Fibroblast of villous mesenchyme (primary cell): ENCODE measurements at regions not wholly inside any gene's neighbourhood (a gene's known extent, or its start where the extent isn't known, plus 50 kb on each side); places are given as distances from the start of the nearest gene placed in this dataset.
"Not testable (repeated sequence)": the region's sequence is repeated elsewhere in the genome, so short reads cannot be mapped to it uniquely, and the experiment has no call there.

Experiments used
- DNase-seq: peaks from one replicate; pipeline ENCODE4 v3.0.0-alpha.2; 2010; ENCODE audit warnings: low read depth
- H3K4me3 ChIP-seq: 2 replicates; pipeline ENCODE4 v1.5.1; 2011; ENCODE audit warnings: low read depth, mild to moderate bottlenecking, low read length
- TF ChIP-seq, protein P1 (sequence below): IDR thresholded peaks from 2 replicates; pipeline ENCODE4 v1.5.1; 2012; ENCODE audit warnings: low read depth, mild to moderate bottlenecking, low read length; ENCODE audit not compliant: insufficient read depth

- TF ChIP-seq, protein P1, sequence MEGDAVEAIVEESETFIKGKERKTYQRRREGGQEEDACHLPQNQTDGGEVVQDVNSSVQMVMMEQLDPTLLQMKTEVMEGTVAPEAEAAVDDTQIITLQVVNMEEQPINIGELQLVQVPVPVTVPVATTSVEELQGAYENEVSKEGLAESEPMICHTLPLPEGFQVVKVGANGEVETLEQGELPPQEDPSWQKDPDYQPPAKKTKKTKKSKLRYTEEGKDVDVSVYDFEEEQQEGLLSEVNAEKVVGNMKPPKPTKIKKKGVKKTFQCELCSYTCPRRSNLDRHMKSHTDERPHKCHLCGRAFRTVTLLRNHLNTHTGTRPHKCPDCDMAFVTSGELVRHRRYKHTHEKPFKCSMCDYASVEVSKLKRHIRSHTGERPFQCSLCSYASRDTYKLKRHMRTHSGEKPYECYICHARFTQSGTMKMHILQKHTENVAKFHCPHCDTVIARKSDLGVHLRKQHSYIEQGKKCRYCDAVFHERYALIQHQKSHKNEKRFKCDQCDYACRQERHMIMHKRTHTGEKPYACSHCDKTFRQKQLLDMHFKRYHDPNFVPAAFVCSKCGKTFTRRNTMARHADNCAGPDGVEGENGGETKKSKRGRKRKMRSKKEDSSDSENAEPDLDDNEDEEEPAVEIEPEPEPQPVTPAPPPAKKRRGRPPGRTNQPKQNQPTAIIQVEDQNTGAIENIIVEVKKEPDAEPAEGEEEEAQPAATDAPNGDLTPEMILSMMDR: no peak
- no peak overlapping the region for H3K4me3 ChIP-seq
- no peak for DNase-seq
Measured at GRCh38 chr9:27802418-27802817, 229.1 kb upstream of the C9orf72 start.

DNA sequence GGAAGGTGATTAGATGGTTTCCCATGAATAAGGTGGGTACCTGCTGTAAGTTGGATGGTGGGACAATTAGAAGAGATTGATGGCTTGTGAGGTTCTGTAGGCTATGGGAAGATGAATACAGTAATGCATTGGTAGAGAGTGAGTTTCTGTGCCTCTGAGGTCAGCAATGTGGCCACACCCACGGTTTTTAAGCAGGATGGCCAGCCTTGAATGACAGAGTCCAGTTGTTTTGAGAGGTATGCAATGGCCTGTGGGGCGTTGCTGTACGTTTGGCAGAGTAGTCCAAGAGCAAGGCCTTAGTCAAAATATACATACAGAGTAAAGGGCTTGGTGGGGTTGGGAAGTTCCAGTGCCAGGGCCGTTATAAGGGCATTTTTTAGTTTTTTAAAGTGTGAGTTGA lies 235.6 kb upstream of the C9orf72 start:
- TF ChIP-seq, protein P1: no peak
- DNase-seq: no peak
- H3K4me3 ChIP-seq: no peak overlapping the region

DNA sequence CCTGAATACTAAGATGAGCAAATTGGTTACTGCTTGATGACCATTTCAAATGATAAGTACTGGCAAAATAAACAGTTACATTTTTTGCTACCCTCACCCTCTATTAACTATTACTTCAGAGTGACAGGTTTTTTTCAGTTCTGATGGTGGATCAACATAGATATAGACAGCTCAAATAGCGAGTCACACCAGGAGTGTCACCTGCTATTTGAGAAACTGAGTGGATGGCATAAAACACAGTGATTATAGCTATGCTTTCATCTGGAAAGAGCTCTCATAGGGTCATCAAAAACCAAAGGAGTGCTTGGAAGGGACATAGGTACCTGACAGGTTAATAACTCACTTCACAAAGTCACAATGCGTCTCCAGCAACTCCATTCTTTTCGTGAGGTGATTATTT lies 244.5 kb upstream of the C9orf72 start:
- DNase-seq: no peak
- TF ChIP-seq, protein P1: no peak
- no peak overlapping the region for H3K4me3 ChIP-seq

DNA sequence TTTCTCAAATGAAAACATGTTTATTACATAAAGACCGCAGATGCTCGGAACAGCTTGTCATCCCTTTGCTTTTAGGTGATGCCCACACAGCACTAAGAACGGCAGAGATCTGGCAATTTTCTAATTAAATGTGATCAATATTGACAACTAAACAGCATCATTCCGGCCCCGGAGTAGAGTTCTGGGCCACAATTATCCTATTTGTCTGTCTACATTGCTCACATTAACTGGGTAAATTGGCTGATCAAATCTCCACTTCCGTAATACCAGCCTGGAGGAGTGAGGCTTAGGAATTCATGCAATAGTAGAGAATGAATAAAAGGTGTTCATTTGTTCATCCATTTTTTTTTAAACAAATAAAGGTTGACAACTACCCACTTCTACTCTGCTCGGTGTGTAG lies 245.1 kb upstream of the C9orf72 start:
- no peak overlapping the region for H3K4me3 ChIP-seq
- TF ChIP-seq, protein P1: no peak
- no peak for DNase-seq

GRCh38 chr9:27828908-27829307 lies 255.6 kb upstream of the C9orf72 start:
- no peak overlapping the region for H3K4me3 ChIP-seq
- DNase-seq: no peak
- TF ChIP-seq, protein P1: no peak

GRCh38 chr9:27829621-27830020 lies 256.3 kb upstream of the C9orf72 start:
- no peak for DNase-seq
- H3K4me3 ChIP-seq: no peak overlapping the region
- TF ChIP-seq, protein P1: no peak

- H3K4me3 ChIP-seq, DNase-seq: not testable (repeated sequence)
Measured at GRCh38 chr9:27832108-27832507, 258.8 kb upstream of the C9orf72 start.

GRCh38 chr9:27835286-27835685 lies 262.0 kb upstream of the C9orf72 start:
- H3K4me3 ChIP-seq: no peak overlapping the region
- no peak for DNase-seq
- TF ChIP-seq, protein P1: no peak
